ENCODE measurements at regions not wholly inside any gene's neighbourhood (a gene's known extent, or its start where the extent isn't known, plus 50 kb on each side); places are given as distances from the start of the nearest gene placed in this dataset.

DNA sequence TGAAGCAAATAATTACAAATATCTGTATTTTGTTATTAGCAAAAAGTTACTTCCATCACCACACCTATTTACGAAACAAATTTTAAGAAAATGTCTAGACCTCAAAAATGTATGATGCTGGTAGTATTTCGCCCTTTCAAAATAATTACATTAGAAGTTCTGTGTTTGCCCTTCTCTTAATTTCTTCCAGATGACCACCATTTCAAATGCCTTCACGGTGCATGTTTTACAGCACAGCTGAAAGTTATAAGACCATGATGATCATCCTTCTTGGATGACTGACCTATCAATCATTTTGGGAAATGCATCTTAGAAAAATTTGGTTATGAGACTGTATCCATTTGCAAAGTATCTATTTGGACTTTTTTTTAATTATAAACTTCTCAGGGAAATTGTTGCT, 390.8 kb downstream of the SLITRK6 start:
- H3K4me3 ChIP-seq = no peak overlapping the region
- H3K9me3 ChIP-seq (ENCODE audit: insufficient read depth, low read depth) = no peaks in the 10 kb centered on the region
- H4K20me1 ChIP-seq (ENCODE audit: insufficient read depth) = no peaks in the 10 kb centered on the region
- H3K27me3 ChIP-seq (ENCODE audit: insufficient read depth, low read depth) = no peaks in the 10 kb centered on the region
- H3F3A ChIP-seq (ENCODE audit: insufficient read depth, low read depth) = no peaks in the 10 kb centered on the region
- ChIA-PET CTCF (no interaction called here), POLR2A (ENCODE audit: unreplicated experiment) (no interaction called here)
- H3K4me2 ChIP-seq = no peak overlapping the region
- no peaks in the 10 kb centered on the region for H3K4me1 ChIP-seq (replicated peaks; ENCODE audit: insufficient read depth)
- H3K36me3 ChIP-seq (ENCODE audit: low read depth) = no peaks in the 10 kb centered on the region
- no peaks in the 10 kb centered on the region for H3K79me2 ChIP-seq (ENCODE audit: low read depth)
- H3K9me2 ChIP-seq (ENCODE audit: insufficient read depth) = no peaks in the 10 kb centered on the region
- no peak for TF ChIP-seq EZH2 (IDR thresholded peaks at IDR 0.05; ENCODE audit: low read depth)
- TF ChIP-seq, protein P1, sequence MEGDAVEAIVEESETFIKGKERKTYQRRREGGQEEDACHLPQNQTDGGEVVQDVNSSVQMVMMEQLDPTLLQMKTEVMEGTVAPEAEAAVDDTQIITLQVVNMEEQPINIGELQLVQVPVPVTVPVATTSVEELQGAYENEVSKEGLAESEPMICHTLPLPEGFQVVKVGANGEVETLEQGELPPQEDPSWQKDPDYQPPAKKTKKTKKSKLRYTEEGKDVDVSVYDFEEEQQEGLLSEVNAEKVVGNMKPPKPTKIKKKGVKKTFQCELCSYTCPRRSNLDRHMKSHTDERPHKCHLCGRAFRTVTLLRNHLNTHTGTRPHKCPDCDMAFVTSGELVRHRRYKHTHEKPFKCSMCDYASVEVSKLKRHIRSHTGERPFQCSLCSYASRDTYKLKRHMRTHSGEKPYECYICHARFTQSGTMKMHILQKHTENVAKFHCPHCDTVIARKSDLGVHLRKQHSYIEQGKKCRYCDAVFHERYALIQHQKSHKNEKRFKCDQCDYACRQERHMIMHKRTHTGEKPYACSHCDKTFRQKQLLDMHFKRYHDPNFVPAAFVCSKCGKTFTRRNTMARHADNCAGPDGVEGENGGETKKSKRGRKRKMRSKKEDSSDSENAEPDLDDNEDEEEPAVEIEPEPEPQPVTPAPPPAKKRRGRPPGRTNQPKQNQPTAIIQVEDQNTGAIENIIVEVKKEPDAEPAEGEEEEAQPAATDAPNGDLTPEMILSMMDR (conservative IDR thresholded peaks at IDR 0.05) = no peak
- H3K27ac ChIP-seq = no peak overlapping the region
- DNase-seq = no peak
- H2AFZ ChIP-seq = no peak overlapping the region
- intact Hi-C loops (cut with micrococcal nuclease; ENCODE audit: unreplicated experiment) = no loop called here
- no TSS peak for BruUV-seq (replicated peaks)

DNA sequence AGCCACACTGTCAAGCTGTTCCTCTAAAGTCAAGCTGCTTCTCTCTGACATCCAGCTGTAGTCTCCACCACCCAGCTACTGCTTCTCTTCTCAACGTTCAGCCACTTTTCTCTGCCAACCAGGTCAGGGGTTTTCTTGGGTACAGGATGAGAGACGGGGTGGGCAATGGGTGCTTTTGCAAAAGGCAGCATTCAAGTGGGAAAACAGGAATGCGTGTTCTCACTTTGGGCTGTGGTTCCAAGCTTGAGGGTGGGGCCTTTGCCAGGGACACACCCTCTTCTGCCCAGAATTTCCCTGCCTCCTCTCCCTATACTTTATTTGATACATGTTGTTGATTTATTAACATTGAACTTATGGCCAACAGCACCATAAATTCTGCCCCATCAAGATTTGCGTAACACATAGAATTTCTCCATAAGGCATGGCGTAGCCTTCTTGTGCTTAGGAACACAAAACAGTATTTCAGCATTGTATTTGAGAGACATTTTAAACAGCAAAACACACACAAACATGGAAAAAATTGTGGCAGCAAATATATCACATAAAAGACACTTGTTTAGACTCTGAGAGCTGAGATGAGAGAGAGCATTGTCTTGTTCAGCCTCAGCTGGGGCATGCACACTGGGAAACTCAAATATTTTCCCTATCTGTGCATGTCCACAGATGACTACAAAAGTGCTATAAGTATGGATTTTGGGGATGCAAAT, 392.8 kb downstream of the SLITRK6 start:
- POLR2A ChIA-PET (ENCODE audit: unreplicated experiment) = no interaction called here
- no peak for DNase-seq
- Histone ChIP-seq H3K36me3 (ENCODE audit: low read depth) (no peaks in the 10 kb centered on the region), H3K27ac (no peak overlapping the region), H2AFZ (no peak overlapping the region), H3K4me2 (no peak overlapping the region), H3K27me3 (ENCODE audit: insufficient read depth, low read depth) (no peaks in the 10 kb centered on the region), H3K9me2 (ENCODE audit: insufficient read depth) (no peaks in the 10 kb centered on the region), H3K79me2 (ENCODE audit: low read depth) (no peaks in the 10 kb centered on the region), H3K9me3 (ENCODE audit: insufficient read depth, low read depth) (no peaks in the 10 kb centered on the region), H3F3A (ENCODE audit: insufficient read depth, low read depth) (no peaks in the 10 kb centered on the region), H3K4me3 (no peak overlapping the region), H3K4me1 (replicated peaks; ENCODE audit: insufficient read depth) (no peaks in the 10 kb centered on the region), H4K20me1 (ENCODE audit: insufficient read depth) (no peaks in the 10 kb centered on the region)
- intact Hi-C loops (cut with micrococcal nuclease; ENCODE audit: unreplicated experiment) = no loop called here
- CTCF ChIA-PET = no interaction called here
- BruUV-seq (replicated peaks) = no TSS peak
- no peak for TF ChIP-seq EZH2 (IDR thresholded peaks at IDR 0.05; ENCODE audit: low read depth)
- TF ChIP-seq, protein P1 (conservative IDR thresholded peaks at IDR 0.05) = no peak

DNA sequence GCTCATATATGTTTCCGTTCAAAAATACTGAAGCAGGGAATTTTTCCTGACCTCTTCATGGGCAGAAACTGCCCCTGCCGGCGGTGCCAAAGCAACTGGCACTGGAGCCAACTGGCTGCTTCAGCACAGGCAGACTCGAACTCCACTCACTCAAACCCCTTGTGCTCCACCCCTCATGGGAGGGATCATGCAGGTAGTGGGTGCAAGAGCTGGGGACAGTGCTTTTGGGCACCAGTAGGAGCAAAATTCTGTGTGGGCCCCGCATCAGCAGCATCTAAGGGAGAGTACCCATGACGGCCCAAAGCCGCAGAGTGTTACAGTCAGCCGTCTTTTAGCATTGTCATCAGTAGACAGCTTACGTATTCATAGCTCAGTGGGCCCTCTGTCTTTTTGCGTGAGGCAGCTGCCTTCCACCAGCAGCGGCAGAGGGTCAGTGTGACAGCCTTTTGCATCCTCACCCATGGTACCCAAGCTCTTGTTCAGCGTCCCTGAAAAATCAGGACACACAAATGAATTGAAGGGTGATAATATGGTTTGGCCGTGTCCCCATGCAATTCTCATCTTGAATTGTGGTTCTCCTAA, 393.8 kb downstream of the SLITRK6 start:
- no peaks in the 10 kb centered on the region for H3K9me2 ChIP-seq (ENCODE audit: insufficient read depth)
- no peaks in the 10 kb centered on the region for H3K4me1 ChIP-seq (replicated peaks; ENCODE audit: insufficient read depth)
- no TSS peak for BruUV-seq (replicated peaks)
- POLR2A ChIA-PET (ENCODE audit: unreplicated experiment) = no interaction called here
- no peaks in the 10 kb centered on the region for H3F3A ChIP-seq (ENCODE audit: insufficient read depth, low read depth)
- CTCF ChIA-PET = no interaction called here
- no peak overlapping the region for H2AFZ ChIP-seq
- no peaks in the 10 kb centered on the region for H3K9me3 ChIP-seq (ENCODE audit: insufficient read depth, low read depth)
- H4K20me1 ChIP-seq (ENCODE audit: insufficient read depth) = no peaks in the 10 kb centered on the region
- TF ChIP-seq, protein P1 (conservative IDR thresholded peaks at IDR 0.05) = no peak
- TF ChIP-seq EZH2 (IDR thresholded peaks at IDR 0.05; ENCODE audit: low read depth) = no peak
- no peak overlapping the region for H3K4me2 ChIP-seq
- no peaks in the 10 kb centered on the region for H3K36me3 ChIP-seq (ENCODE audit: low read depth)
- no peaks in the 10 kb centered on the region for H3K79me2 ChIP-seq (ENCODE audit: low read depth)
- H3K4me3 ChIP-seq = no peak overlapping the region
- intact Hi-C loops (cut with micrococcal nuclease; ENCODE audit: unreplicated experiment) = no loop called here
- H3K27me3 ChIP-seq (ENCODE audit: insufficient read depth, low read depth) = no peaks in the 10 kb centered on the region
- H3K27ac ChIP-seq = no peak overlapping the region
- no peak for DNase-seq

Data from PC-9 (cell line).